Common myeloid progenitor, CD34-positive (primary cell): ENCODE measurements at regions not wholly inside any gene's neighbourhood (a gene's known extent, or its start where the extent isn't known, plus 50 kb on each side); places are given as distances from the start of the nearest gene placed in this dataset.

ENCODE experiments used
- CTCF ChIA-PET: fragments of 350-600 bp; sonication (Branson Sonifier 250); formaldehyde crosslinking; loops from one replicate; lab custom pipeline; 2021; ENCODE audit warnings: antibody characterized with exemption; lab: Charles Lee
- POLR2A ChIA-PET: fragments of 350-600 bp; sonication (Branson Sonifier 250); formaldehyde crosslinking; loops from one replicate; lab custom pipeline; 2021; ENCODE audit warnings: antibody characterized with exemption; lab: Charles Lee
- DNase-seq, 3 donors: peaks; one replicate each; pipeline versions ENCODE4 v3.0.0 to v3.0.0-alpha.2; 2013
- H3K27ac ChIP-seq, 2 experiments: 1 replicate in 1 of 2; 2 replicates in 1 of 2; pipeline ENCODE4 v1.7.0; 2013; ENCODE audit warnings: inconsistent platforms in 2 of 2, low read length in 2 of 2, mild to moderate bottlenecking in 2 of 2, low read depth in 1 of 2, moderate library complexity in 1 of 2; ENCODE audit not compliant: severe bottlenecking in 2 of 2, insufficient read depth in 1 of 2, poor library complexity in 1 of 2
- H3K27me3 ChIP-seq, 5 experiments: replicated peaks in 2 of 5; 1 replicate in 3 of 5; 2 replicates in 2 of 5; pipeline versions ENCODE4 v1.6.1 to v1.7.0; 2013; ENCODE audit warnings: low read length in 4 of 5, mild to moderate bottlenecking in 2 of 5, moderate library complexity in 2 of 5, inconsistent platforms in 1 of 5; ENCODE audit not compliant: insufficient read depth in 5 of 5, control insufficient read depth in 4 of 5
- H3K36me3 ChIP-seq, 4 experiments: 1 replicate in 2 of 4; 2 replicates in 2 of 4; pipeline versions ENCODE4 v1.6.1 to v1.7.0; 2013; ENCODE audit warnings: low read length in 3 of 4, control low read depth in 1 of 4, mild to moderate bottlenecking in 1 of 4; ENCODE audit not compliant: control insufficient read depth in 4 of 4, insufficient read depth in 4 of 4
- H3K4me1 ChIP-seq, 4 experiments: 1 replicate in 3 of 4; 2 replicates in 1 of 4; pipeline versions ENCODE4 v1.6.1 to v1.7.1; 2013; ENCODE audit warnings: low read length in 3 of 4, mild to moderate bottlenecking in 3 of 4, control low read depth in 1 of 4, inconsistent platforms in 1 of 4, moderate library complexity in 1 of 4; ENCODE audit not compliant: control insufficient read depth in 4 of 4, insufficient read depth in 4 of 4; ENCODE audit errors: control extremely low read depth in 1 of 4
- H3K4me3 ChIP-seq, 7 experiments: 1 replicate in 4 of 7; 2 replicates in 3 of 7; pipeline versions ENCODE4 v1.5.1 to v1.7.0; 2013; ENCODE audit warnings: mild to moderate bottlenecking in 7 of 7, low read length in 6 of 7, moderate library complexity in 6 of 7, inconsistent platforms in 2 of 7, low read depth in 2 of 7, control low read depth in 1 of 7; ENCODE audit not compliant: insufficient read depth in 4 of 7, control insufficient read depth in 1 of 7; ENCODE audit errors: extremely low read depth in 1 of 7
- H3K9me3 ChIP-seq, 5 experiments: 1 replicate in 4 of 5; 2 replicates in 1 of 5; pipeline versions ENCODE4 v1.6.1 to v1.7.1; 2013; ENCODE audit warnings: low read length in 4 of 5, mild to moderate bottlenecking in 2 of 5, inconsistent platforms in 1 of 5, low read depth in 1 of 5, moderate library complexity in 1 of 5; ENCODE audit not compliant: control insufficient read depth in 4 of 5, insufficient read depth in 2 of 5; ENCODE audit errors: control extremely low read depth in 1 of 5
- WGBS: methylation state at CpG from one replicate; pipeline ENCODE4 v1.1.5; 2013; ENCODE audit not compliant: insufficient coverage; 5-methylcytosine and 5-hydroxymethylcytosine counted together

- Histone ChIP-seq H3K4me1 (no peaks in the 10 kb centered on the region), H3K9me3 (peaks cover 0 to 2% (median 0%) of the 10 kb centered on the region in 5 experiments), H3K36me3 (no peaks in the 10 kb centered on the region), H3K4me3 (no peak overlapping the region), H3K27ac (no peak overlapping the region), H3K27me3 (no peaks in the 10 kb centered on the region)
- ChIA-PET POLR2A (no interaction called here), CTCF (no interaction called here)
- DNase-seq, result no peak
These were observed 1718.0 kb upstream of the PCDH7 start for GRCh38 chr4:29002151-29002550.

DNA sequence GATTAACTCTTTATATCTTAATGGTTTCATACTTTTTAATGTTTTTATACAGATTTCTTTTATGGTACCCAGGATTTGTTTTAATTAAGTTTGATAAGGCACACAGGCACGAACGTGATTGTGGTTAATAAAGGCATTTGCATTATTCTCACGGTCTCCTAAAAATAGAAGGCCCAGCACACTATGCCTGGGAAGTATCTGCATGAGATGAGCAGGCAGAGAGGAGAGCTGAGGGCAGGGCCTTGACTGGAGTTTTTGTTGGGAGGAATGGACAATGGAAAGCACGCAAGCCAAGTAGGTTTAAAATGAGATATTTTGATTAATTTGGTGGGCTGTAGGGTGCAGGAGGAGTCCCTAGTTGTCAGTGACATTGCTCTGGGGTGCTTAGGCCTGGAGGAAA, 1714.3 kb upstream of the PCDH7 start:
- POLR2A ChIA-PET, result no interaction called here
- 91% methylated on average over 4 of the region's 4 CpGs for WGBS
- no peaks in the 10 kb centered on the region for H3K36me3 ChIP-seq

GRCh38 chr4:29009908-29010307, 1710.3 kb upstream of the PCDH7 start:
- no peak for DNase-seq
- Histone ChIP-seq H3K4me1 (no peaks in the 10 kb centered on the region), H3K27ac (no peak overlapping the region), H3K27me3 (no peaks in the 10 kb centered on the region), H3K36me3 (no peaks in the 10 kb centered on the region), H3K4me3 (no peak overlapping the region), H3K9me3 (peaks cover 0 to 3% (median 0%) of the 10 kb centered on the region in 5 experiments)
- WGBS, result 66% methylated on average over 3 of the region's 5 CpGs
- POLR2A ChIA-PET, result no interaction called here
- CTCF ChIA-PET, result no interaction called here

More for the DNA sequence above, 1714.3 kb upstream of the PCDH7 start:
- CTCF ChIA-PET, result no interaction called here
- Histone ChIP-seq H3K4me3 (no peak overlapping the region), H3K27ac (no peak overlapping the region), H3K4me1 (no peaks in the 10 kb centered on the region), H3K9me3 (no peaks in the 10 kb centered on the region), H3K27me3 (no peaks in the 10 kb centered on the region)
- no peak for DNase-seq

GRCh38 chr4:29013341-29013740, 1706.8 kb upstream of the PCDH7 start:
- Histone ChIP-seq H3K4me3 (no peak overlapping the region), H3K27me3 (no peaks in the 10 kb centered on the region), H3K36me3 (no peaks in the 10 kb centered on the region), H3K4me1 (no peaks in the 10 kb centered on the region), H3K9me3 (peaks cover 0 to 5% (median 0%) of the 10 kb centered on the region in 5 experiments), H3K27ac (no peak overlapping the region)
- WGBS, result no CpG with 5 or more reads among the region's 2 CpGs
- CTCF ChIA-PET, result no interaction called here
- POLR2A ChIA-PET, result no interaction called here
- no peak for DNase-seq

GRCh38 chr4:29014555-29014954, 1705.6 kb upstream of the PCDH7 start:
- 88% methylated on average over 4 of the region's 4 CpGs for WGBS
- POLR2A ChIA-PET, result no interaction called here
- DNase-seq, result no peak
- H3K4me3 ChIP-seq, result no peak overlapping the region
- H3K9me3 ChIP-seq, result peaks cover 0 to 5% (median 0%) of the 10 kb centered on the region in 5 experiments
- no peaks in the 10 kb centered on the region for H3K4me1 ChIP-seq
- H3K27me3 ChIP-seq, result no peaks in the 10 kb centered on the region
- no peaks in the 10 kb centered on the region for H3K36me3 ChIP-seq
- no peak overlapping the region for H3K27ac ChIP-seq
- CTCF ChIA-PET, result no interaction called here

- CTCF ChIA-PET, result no interaction called here
- Histone ChIP-seq H3K4me1 (no peaks in the 10 kb centered on the region), H3K27me3 (no peaks in the 10 kb centered on the region), H3K27ac (no peak overlapping the region), H3K4me3 (no peak overlapping the region), H3K36me3 (no peaks in the 10 kb centered on the region), H3K9me3 (no peaks in the 10 kb centered on the region)
- WGBS, result no CpG with 5 or more reads among the region's 1 CpG
- POLR2A ChIA-PET, result no interaction called here
- no peak for DNase-seq
These were observed 1686.5 kb upstream of the PCDH7 start for GRCh38 chr4:29033703-29034102.

GRCh38 chr4:29037501-29037900, 1682.7 kb upstream of the PCDH7 start:
- DNase-seq, result no peak
- no peak overlapping the region for H3K27ac ChIP-seq
- H3K9me3 ChIP-seq, result no peaks in the 10 kb centered on the region
- 96% methylated on average over 3 of the region's 5 CpGs for WGBS
- no peak overlapping the region for H3K4me3 ChIP-seq
- no peaks in the 10 kb centered on the region for H3K27me3 ChIP-seq
- POLR2A ChIA-PET, result no interaction called here
- H3K36me3 ChIP-seq, result no peaks in the 10 kb centered on the region
- CTCF ChIA-PET, result no interaction called here
- peaks cover 0 to 3% (median 0%) of the 10 kb centered on the region in 4 experiments for H3K4me1 ChIP-seq
